NT2/D1 (cell line): ENCODE measurements at regions not wholly inside any gene's neighbourhood (a gene's known extent, or its start where the extent isn't known, plus 50 kb on each side); places are given as distances from the start of the nearest gene placed in this dataset.

Source experiments
- DNase-seq: peaks from one replicate; pipeline ENCODE4 v3.0.0-alpha.2; 2011; ENCODE audit warnings: low read depth, low spot score
- H3K27me3 ChIP-seq: 2 replicates; pipeline ENCODE4 v1.6.0; 2011; ENCODE audit warnings: mild to moderate bottlenecking; ENCODE audit not compliant: insufficient read length, insufficient read depth
- H3K36me3 ChIP-seq: 2 replicates; pipeline ENCODE4 v1.6.1; 2011; ENCODE audit warnings: mild to moderate bottlenecking, low read length, mixed read lengths; ENCODE audit not compliant: insufficient read depth, insufficient read length
- H3K4me1 ChIP-seq: 2 replicates; pipeline ENCODE4 v1.5.1; 2011; ENCODE audit not compliant: insufficient read depth, insufficient read length
- H3K4me3 ChIP-seq: 2 replicates; pipeline ENCODE4 v1.5.1; 2011; ENCODE audit warnings: low read depth; ENCODE audit not compliant: insufficient read length
- H3K9ac ChIP-seq: 2 replicates; pipeline ENCODE4 v1.6.0; 2011; ENCODE audit warnings: low read depth; ENCODE audit not compliant: insufficient read length
- H3K9me3 ChIP-seq: 2 replicates; pipeline ENCODE4 v1.5.1; 2011; ENCODE audit warnings: mild to moderate bottlenecking, low read length; ENCODE audit not compliant: insufficient read depth
- SUZ12 ChIP-seq: IDR thresholded peaks from 2 replicates; pipeline ENCODE4 v1.6.1; 2011; ENCODE audit not compliant: insufficient read length, insufficient read depth; ENCODE audit errors: extremely low read depth
- YY1 ChIP-seq: IDR thresholded peaks from 2 replicates; pipeline ENCODE4 v1.6.1; 2011; ENCODE audit not compliant: insufficient read length, insufficient read depth
- ZNF274 ChIP-seq: IDR thresholded peaks from 2 replicates; pipeline ENCODE4 v1.6.1; 2011; ENCODE audit warnings: mild to moderate bottlenecking, low read depth, low read length

- H3K4me3 ChIP-seq = no peak overlapping the region
- DNase-seq = no peak
Measured at GRCh38 chr3:118262800-118263402, 771.7 kb downstream of the IGSF11 start.

DNA sequence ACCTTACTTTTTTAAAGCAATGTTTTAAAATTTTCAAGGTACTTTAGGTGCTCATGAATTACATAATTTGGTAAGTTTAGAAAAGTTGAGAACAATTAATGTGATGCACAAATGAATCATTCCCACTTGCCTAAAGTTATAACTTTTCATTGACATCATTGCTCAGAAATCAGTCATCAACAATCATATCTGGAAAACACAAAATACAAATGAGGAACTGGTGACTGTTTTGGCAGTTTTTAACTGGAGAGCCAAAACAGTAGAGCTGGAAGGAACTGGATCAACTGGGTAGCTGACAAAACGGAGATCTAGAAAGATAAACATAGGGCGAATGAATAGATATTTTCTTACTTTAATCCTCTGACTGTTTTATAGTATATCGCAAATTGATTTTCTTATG is 767.1 kb downstream of the IGSF11 start:
- no peak for DNase-seq
- Histone ChIP-seq H3K27me3 (no peaks in the 10 kb centered on the region), H3K4me1 (no peaks in the 10 kb centered on the region), H3K4me3 (no peak overlapping the region), H3K9me3 (peaks cover 8% of the 10 kb centered on the region; the same call in 1 of the 2 replicates), H3K36me3 (no peaks in the 10 kb centered on the region), H3K9ac (no peak overlapping the region)
- TF ChIP-seq ZNF274 (no peak), SUZ12 (no peak), YY1 (no peak)

More at GRCh38 chr3:118262800-118263402, 771.7 kb downstream of the IGSF11 start:
- Histone ChIP-seq H3K27me3 (no peaks in the 10 kb centered on the region), H3K9me3 (peaks cover 20% of the 10 kb centered on the region; the same call in 1 of the 2 replicates), H3K9ac (no peak overlapping the region), H3K36me3 (no peaks in the 10 kb centered on the region), H3K4me1 (no peaks in the 10 kb centered on the region)
- TF ChIP-seq ZNF274 (no peak), SUZ12 (no peak), YY1 (no peak)

- Histone ChIP-seq H3K36me3 (no peaks in the 10 kb centered on the region), H3K27me3 (no peaks in the 10 kb centered on the region), H3K4me1 (no peaks in the 10 kb centered on the region), H3K9ac (no peak overlapping the region), H3K4me3 (no peak overlapping the region), H3K9me3 (peaks cover 8% of the 10 kb centered on the region; the same call in 1 of the 2 replicates)
- no peak for DNase-seq
- TF ChIP-seq ZNF274 (no peak), YY1 (no peak), SUZ12 (no peak)
Measured at GRCh38 chr3:118269537-118270125, 765.0 kb downstream of the IGSF11 start.

- Histone ChIP-seq H3K9ac (no peak overlapping the region), H3K4me3 (no peak overlapping the region), H3K27me3 (no peaks in the 10 kb centered on the region), H3K36me3 (no peaks in the 10 kb centered on the region), H3K9me3 (peaks cover 8% of the 10 kb centered on the region; the same call in 1 of the 2 replicates), H3K4me1 (no peaks in the 10 kb centered on the region)
- DNase-seq = no peak
- TF ChIP-seq SUZ12 (no peak), YY1 (no peak), ZNF274 (no peak)
Measured at GRCh38 chr3:118272991-118273390, 761.7 kb downstream of the IGSF11 start.

- Histone ChIP-seq H3K4me1 (no peaks in the 10 kb centered on the region), H3K9me3 (no peaks in the 10 kb centered on the region), H3K36me3 (no peaks in the 10 kb centered on the region), H3K27me3 (no peaks in the 10 kb centered on the region), H3K4me3 (no peak overlapping the region), H3K9ac (no peak overlapping the region)
- no peak for TF ChIP-seq YY1
- TF ChIP-seq SUZ12 = no peak
- TF ChIP-seq ZNF274 = no peak
- DNase-seq = no peak
Measured at GRCh38 chr3:118277814-118278213, 756.8 kb downstream of the IGSF11 start.

- no peak for TF ChIP-seq SUZ12
- TF ChIP-seq ZNF274 = no peak
- no peak for TF ChIP-seq YY1
- no peaks in the 10 kb centered on the region for H3K9me3 ChIP-seq
- no peaks in the 10 kb centered on the region for H3K4me1 ChIP-seq
- no peaks in the 10 kb centered on the region for H3K27me3 ChIP-seq
- DNase-seq = no peak
- H3K4me3 ChIP-seq = no peak overlapping the region
- no peak overlapping the region for H3K9ac ChIP-seq
- no peaks in the 10 kb centered on the region for H3K36me3 ChIP-seq
Measured at GRCh38 chr3:118292841-118293240, 741.8 kb downstream of the IGSF11 start.

DNA sequence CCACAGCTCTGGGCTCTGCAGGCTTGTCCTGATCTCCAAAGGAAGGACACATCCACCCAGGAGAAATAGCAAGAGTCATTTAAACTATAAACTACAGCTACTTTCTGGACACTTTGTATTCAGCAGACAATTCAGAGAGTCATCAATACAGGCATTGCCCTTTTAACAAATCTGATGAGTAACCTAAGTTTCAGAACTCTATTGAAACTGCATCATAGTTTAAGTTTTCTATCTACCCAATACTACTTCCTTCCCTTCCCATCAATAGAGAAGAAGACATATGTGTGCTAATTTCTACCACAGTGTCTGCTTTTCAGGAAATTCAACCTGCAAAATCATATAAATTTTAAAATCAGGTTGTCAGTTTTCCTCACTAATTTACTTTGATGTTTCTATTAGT is 736.5 kb downstream of the IGSF11 start:
- Histone ChIP-seq H3K9ac (no peak overlapping the region), H3K27me3 (no peaks in the 10 kb centered on the region), H3K4me1 (no peaks in the 10 kb centered on the region), H3K9me3 (no peaks in the 10 kb centered on the region), H3K36me3 (no peaks in the 10 kb centered on the region), H3K4me3 (no peak overlapping the region)
- no peak for DNase-seq
- TF ChIP-seq YY1 = no peak
- TF ChIP-seq ZNF274 = no peak
- TF ChIP-seq SUZ12 = no peak
